ENCODE measurements at regions not wholly inside any gene's neighbourhood (a gene's known extent, or its start where the extent isn't known, plus 50 kb on each side); places are given as distances from the start of the nearest gene placed in this dataset.
"Not testable (repeated sequence)": the region's sequence is repeated elsewhere in the genome, so short reads cannot be mapped to it uniquely, and the experiment has no call there.

- DNase-seq (ENCODE audit: low read depth), result no peak
These were observed 143.8 kb downstream of the FGF1 start for GRCh38 chr5:142542078-142542477.

DNA sequence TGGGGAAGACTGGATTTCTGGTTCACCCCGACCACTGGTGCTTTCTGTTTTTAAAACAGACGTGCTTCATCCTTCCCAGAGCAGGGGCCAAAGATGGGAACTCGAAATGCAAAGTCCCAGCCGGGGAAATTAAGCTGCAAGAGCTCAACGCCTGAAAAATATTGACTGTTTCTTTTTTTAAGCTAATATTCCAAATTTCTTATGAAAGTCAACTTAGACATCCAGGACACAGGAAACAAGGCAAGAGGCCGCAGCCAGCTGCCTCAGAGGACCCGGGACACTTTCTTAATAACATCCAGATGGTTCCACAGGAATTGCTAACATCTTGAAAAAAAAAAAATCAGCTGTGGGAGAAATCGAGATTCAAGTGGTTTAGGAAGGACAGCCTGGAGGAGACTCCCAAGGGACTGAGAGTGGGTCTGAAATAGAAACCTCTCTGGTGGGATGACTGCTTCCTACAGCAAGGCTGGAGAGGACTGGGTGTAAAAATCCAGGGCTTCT lies 144.9 kb downstream of the FGF1 start:
- no peak for DNase-seq (ENCODE audit: low read depth)

GRCh38 chr5:142539154-142539740 lies 146.6 kb downstream of the FGF1 start:
- no peak for DNase-seq (ENCODE audit: low read depth)

- no peak for DNase-seq (ENCODE audit: low read depth)
These were observed 148.0 kb downstream of the FGF1 start for GRCh38 chr5:142537938-142538337.

GRCh38 chr5:142532781-142533176 lies 153.1 kb downstream of the FGF1 start:
- no peak for DNase-seq (ENCODE audit: low read depth)

DNA sequence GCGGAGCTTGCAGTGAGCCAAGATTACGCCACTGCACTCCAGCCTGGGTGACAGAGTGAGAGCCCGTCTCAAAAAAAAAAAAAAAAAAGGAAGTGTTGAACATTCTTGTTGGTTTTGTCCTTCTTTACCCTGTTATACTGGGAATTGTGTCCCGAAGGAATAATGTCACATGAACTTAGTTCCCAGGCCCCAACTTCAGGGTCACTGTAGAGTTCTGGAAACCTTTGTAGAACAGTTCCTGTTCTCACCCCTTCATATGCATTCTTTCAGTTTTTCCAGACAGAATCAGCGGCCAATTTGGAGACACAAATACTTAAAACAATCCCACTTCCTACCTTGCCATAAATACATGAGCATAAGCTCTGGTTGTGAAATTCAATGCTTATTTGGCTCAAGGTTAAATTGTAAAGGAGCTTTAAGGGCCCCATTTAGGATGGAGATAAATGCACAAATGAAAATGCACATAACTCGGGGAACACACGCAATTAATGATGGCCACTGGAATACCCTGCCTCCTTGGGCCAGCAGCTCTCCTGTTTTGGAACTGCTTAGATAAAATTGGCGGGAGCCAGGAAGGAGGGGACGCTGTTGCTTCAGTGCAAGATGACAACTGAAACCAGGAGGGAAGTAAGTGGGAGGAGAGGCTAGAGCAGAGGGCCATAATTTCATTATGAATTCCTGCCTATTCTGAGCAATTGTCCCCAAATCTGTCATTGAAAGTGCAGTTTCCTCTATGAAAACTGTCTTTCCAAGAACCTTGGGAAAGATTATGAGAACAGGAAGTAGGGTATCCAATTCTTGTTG lies 153.7 kb downstream of the FGF1 start:
- DNase-seq (ENCODE audit: low read depth), result no peak

GRCh38 chr5:142530904-142531303 lies 155.0 kb downstream of the FGF1 start:
- DNase-seq (ENCODE audit: low read depth), result no peak

DNA sequence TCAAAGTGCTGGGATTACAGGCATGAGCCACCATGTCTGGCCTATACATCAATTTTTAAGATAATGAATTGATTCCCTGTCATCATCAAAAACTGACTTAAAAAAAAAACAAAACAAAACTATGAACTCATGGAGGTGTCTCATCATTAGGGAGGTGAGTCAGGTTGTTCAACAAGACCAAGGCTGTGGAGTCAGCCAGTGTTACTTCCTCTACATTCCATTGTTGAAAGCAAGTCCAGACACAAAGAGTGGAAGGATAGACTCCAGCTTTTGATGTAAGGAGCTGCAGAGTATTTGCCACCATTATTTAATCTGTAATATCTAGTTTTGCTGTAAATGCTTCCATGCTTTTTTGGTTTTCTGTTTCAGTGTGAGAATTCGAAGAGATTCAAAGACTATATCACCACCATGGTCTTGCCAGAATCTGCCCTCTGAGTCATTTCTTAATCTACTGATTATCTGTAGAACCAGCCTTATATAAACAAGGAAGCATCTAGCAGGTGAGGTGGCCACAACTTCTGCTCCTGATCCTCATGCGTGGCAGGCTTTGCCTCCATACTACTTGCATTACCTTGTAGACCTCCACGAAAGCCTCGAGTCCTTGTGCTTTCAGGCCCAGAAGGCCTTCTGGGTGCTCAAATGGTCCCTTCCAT lies 156.1 kb downstream of the FGF1 start:
- DNase-seq (ENCODE audit: low read depth), result no peak

GRCh38 chr5:142527664-142528295 lies 158.1 kb downstream of the FGF1 start:
- DNase-seq (ENCODE audit: low read depth), result no peak

GRCh38 chr5:142527234-142527633 lies 158.7 kb downstream of the FGF1 start:
- DNase-seq (ENCODE audit: low read depth), result no peak

GRCh38 chr5:142522983-142523382 lies 162.9 kb downstream of the FGF1 start:
- no peak for DNase-seq (ENCODE audit: low read depth)

DNA sequence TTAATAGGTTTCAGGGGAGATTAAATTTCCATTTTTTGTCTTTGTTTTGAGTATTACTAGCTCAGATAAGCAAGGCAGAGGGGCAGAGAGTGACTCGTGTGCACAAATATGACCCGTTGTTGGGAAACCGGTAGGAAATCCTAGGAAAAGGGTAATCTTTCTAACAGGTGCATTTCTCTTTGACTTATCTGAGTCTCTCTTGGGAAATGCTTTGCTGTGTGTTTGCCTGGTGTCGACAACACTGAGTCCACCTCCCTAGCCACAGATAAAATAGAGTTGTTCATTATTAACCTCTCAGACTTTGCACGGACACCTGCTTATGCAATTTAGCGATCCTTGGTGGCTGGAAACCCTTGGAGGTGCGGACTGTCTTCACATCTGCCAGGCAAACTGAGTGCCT lies 164.2 kb downstream of the FGF1 start:
- DNase-seq (ENCODE audit: low read depth), result no peak

- no peak for DNase-seq (ENCODE audit: low read depth)
These were observed 165.0 kb downstream of the FGF1 start for GRCh38 chr5:142520885-142521284.

DNA sequence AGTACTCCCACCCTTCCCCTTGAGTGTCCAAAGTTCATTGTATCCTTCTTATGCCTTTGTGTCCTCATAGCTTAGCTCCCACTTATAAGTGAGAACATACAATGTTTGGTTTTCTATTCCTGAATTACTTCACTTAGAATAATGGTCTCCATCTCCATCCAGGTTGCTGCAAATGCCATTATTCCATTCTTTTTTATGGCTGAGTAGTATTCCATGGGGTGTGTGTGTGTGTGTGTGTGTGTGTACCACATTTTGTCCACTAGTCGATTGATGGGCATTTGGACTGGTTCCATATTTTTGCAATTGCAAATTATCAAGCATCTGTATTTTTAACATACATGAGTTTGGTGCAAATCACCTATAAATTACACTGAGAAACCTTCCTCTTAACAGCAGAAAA lies 166.0 kb downstream of the FGF1 start:
- DNase-seq (ENCODE audit: low read depth), result not testable (repeated sequence)

DNA sequence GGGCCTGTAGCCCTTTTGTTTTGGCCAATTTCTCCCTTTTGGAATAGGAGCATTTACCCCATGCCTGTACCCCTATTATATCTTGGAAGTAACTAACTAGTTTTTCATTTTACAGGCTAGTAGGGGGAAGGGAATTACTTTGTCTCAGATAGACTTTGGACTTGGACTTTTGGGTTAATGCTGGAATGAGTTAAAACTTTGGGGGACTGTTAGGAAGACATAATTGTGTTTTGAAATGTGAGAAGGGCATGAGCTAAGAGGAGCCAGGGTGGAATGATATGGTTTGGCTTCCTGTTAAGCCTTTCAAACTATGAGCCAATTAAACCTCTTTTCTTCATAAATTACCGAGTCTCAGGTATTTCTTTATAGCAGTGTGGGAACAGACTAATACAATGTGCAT lies 168.1 kb downstream of the FGF1 start:
- no peak for DNase-seq (ENCODE audit: low read depth)

GRCh38 chr5:142516732-142517131 lies 169.2 kb downstream of the FGF1 start:
- DNase-seq (ENCODE audit: low read depth), result no peak

DNA sequence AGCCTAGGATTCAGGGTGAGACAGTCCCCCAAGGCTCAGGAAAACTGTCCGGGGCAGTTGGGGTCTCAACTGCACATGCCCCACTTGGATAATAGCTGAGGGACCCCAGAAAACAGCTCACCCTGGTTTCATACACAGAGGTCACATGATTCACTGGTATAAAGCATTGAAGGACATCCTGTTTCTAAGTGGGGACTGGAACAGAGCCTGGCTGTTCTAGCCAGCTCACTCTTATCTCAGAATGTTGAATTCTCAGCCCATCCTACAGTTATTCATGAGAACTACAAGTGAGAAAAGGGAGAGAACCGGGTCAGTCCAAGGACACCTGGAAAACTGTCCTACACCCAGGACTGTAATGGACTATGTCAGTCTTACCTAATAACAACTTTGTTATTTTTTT lies 170.9 kb downstream of the FGF1 start:
- no peak for DNase-seq (ENCODE audit: low read depth)

DNA sequence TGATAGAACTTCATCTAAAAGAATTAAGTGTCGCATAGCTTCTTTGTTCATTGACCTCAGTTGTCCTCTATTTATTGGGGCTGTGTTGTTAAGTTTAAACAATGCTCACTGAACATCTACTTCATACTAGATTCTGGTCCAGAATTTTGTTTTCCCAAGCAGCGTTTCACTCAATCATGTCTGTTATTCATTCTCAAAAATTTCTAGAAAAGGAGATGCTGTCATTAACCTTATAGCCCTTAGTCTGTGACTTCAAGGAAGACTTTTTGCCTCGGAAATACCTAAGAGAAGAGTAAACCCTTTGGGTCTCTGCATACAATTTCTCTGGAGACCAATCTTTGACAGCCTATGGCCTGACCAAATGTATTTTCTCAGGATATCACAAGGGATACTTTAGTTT lies 171.7 kb downstream of the FGF1 start:
- DNase-seq (ENCODE audit: low read depth), result no peak

GRCh38 chr5:142512043-142513042 lies 173.5 kb downstream of the FGF1 start:
- no peak for DNase-seq (ENCODE audit: low read depth)

DNA sequence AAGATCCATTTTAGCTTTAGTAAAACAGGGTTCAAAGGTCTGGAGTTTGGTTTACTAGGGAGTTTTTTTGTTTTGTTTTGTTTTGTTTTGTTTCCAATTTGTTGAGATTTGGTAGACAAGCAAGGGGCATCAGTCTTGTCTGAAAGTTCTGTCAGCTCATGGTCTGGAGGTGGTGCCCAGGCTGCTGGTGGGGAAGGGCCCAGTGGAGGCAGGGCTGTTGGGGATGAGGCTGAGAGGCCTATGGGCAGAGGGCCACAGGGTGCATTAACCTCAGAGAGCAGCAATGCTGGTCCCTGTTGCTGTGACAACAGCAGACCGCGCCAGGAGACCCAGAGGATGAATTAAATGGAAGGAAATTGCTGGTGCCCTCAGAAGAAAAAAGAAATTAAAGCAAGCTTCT lies 174.5 kb downstream of the FGF1 start:
- no peak for DNase-seq (ENCODE audit: low read depth)

DNA sequence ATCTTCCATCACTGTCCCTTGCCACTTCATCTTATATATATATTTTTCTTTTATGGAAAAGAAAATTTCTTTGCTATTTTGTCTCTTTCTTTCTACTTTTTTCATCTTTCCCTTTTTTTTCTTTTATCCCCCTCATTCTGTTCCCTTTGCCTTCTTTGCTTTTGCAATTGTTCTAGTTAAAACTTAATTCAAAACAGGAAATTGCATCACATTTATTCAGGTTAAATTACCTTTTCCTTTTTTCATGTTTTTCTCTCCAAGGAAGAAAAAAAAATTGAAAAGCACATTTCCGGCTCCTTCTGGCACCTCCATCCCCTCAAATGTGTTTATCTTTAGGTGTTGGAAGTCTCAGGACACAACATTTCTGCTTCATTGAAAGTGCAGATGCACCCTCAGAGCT lies 176.9 kb downstream of the FGF1 start:
- no peak for DNase-seq (ENCODE audit: low read depth)
